ENCODE measurements at regions not wholly inside any gene's neighbourhood (a gene's known extent, or its start where the extent isn't known, plus 50 kb on each side); places are given as distances from the start of the nearest gene placed in this dataset.

DNA sequence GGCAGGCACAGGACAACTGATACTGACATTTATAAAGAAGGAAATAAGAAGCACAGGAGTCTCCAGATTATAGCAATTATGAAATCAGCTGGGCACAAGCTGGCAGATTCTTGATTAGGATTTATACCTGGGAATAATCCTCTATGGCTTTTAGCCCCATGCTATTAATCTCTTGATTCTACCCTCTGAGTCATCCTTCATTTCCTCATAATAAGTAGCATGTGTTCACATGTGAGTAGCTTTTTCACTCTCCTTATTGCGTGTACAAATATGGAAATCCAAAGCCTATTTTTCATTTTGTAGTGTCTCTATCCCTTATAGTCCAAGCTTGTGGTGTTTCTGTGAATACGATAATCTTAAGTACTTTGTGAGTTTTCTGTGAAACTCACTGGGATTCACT lies 185.0 kb upstream of the PRLR start:
- no peak overlapping the region for H2BK5ac ChIP-seq (ENCODE audit: low read depth, low read length, poor library complexity, severe bottlenecking)
- no peak overlapping the region for H3K27ac ChIP-seq (ENCODE audit: insufficient read depth, low read length)
- ATAC-seq (ENCODE audit: low read depth) (no peak), DNase-seq (no peak)
- H2BK15ac ChIP-seq (ENCODE audit: low read depth, low read length), result no peak overlapping the region
- no peak overlapping the region for H3K4ac ChIP-seq (ENCODE audit: low read depth, low read length)
- no peak overlapping the region for H3K14ac ChIP-seq (replicated peaks; ENCODE audit: low read depth, low read length)
- no peak overlapping the region for H3K4me3 ChIP-seq (ENCODE audit: insufficient read depth, low read depth, low read length)
- H3K23ac ChIP-seq (ENCODE audit: low read depth, low read length), result no peak overlapping the region
- no peak overlapping the region for H4K5ac ChIP-seq (ENCODE audit: low read depth, low read length)
- H2AFZ ChIP-seq (replicated peaks; ENCODE audit: low read length, poor library complexity), result no peak overlapping the region
- no peaks in the 10 kb centered on the region for H3K36me3 ChIP-seq (ENCODE audit: control insufficient read depth, insufficient read depth, low read length)
- H3K4me2 ChIP-seq (ENCODE audit: low read depth, low read length), result no peak overlapping the region
- POLR2A ChIA-PET (ENCODE audit: unreplicated experiment), result no interaction called here
- H4K8ac ChIP-seq (ENCODE audit: low read depth in 2 of 2, low read length in 2 of 2), result no peak overlapping the region
- dilution Hi-C loops (cut with HindIII; ENCODE audit: low sequenced_read_pairs, unreplicated experiment) (no loop called here), intact Hi-C loops (cut with micrococcal nuclease) (no loop called here), in situ Hi-C loops (cut with MboI; ENCODE audit: low sequenced_read_pairs) (no loop called here)
- BruUV-seq (replicated peaks), result no TSS peak
- H4K91ac ChIP-seq (ENCODE audit: insufficient read depth, low read depth, low read length), result no peak overlapping the region
- no peak overlapping the region for H2BK120ac ChIP-seq (ENCODE audit: low read depth, low read length)
- no peak overlapping the region for H3K9ac ChIP-seq (ENCODE audit: low read depth, low read length)
- H2AK5ac ChIP-seq (ENCODE audit: low read depth, low read length), result no peak overlapping the region
- no peaks in the 10 kb centered on the region for H3K79me1 ChIP-seq (ENCODE audit: low read depth in 1 of 2, low read length in 2 of 2)
- H3K9me3 ChIP-seq (ENCODE audit: control insufficient read depth, insufficient read depth, low read length), result no peaks in the 10 kb centered on the region
- H2AK9ac ChIP-seq (replicated peaks; ENCODE audit: low read depth, low read length, poor library complexity), result no peak overlapping the region
- H2BK20ac ChIP-seq (ENCODE audit: low read depth, low read length), result no peak overlapping the region
- H3K4me1 ChIP-seq (ENCODE audit: control insufficient read depth, insufficient read depth, low read length), result no peaks in the 10 kb centered on the region
- H3K18ac ChIP-seq (ENCODE audit: low read depth, low read length), result no peak overlapping the region
- no CpG with 5 or more reads among the region's 2 CpGs for WGBS, 2 experiments (ENCODE audit: extremely low coverage in 2 of 2, insufficient read length in 1 of 2)
- no peaks in the 10 kb centered on the region for H3K9me1 ChIP-seq (ENCODE audit: insufficient read depth, low read length)
- CTCF ChIA-PET, result interaction anchor here (0.5 to 0.6 kb wide), 2 partner anchors 433 to 1000 kb away, joined by 3 read pairs; no protein-coding TSS in a partner anchor
- H3K27me3 ChIP-seq (ENCODE audit: control insufficient read depth, insufficient read depth, low read length), result no peaks in the 10 kb centered on the region
- TF ChIP-seq RAD21 (IDR thresholded peaks at IDR 0.05; ENCODE audit: low read length), result no peak
- TF ChIP-seq NFE2L2 (IDR thresholded peaks at IDR 0.05; ENCODE audit: low read depth, low read length), result no peak
- no peak for TF ChIP-seq FOS (IDR thresholded peaks at IDR 0.05; ENCODE audit: low read depth, low read length)
- no peak for TF ChIP-seq CEBPB (IDR thresholded peaks at IDR 0.05; ENCODE audit: low read depth, low read length)
- TF ChIP-seq MAZ (IDR thresholded peaks at IDR 0.05; ENCODE audit: borderline replicate concordance, low read depth, low read length), result no peak
- no peak for TF ChIP-seq RFX5 (IDR thresholded peaks at IDR 0.05; ENCODE audit: low read depth, low read length)
- no peak for TF ChIP-seq MAFK (IDR thresholded peaks at IDR 0.05; ENCODE audit: low read depth, low read length)
- TF ChIP-seq BHLHE40 (IDR thresholded peaks at IDR 0.05; ENCODE audit: low read depth, low read length), result no peak
- TF ChIP-seq, protein P1, sequence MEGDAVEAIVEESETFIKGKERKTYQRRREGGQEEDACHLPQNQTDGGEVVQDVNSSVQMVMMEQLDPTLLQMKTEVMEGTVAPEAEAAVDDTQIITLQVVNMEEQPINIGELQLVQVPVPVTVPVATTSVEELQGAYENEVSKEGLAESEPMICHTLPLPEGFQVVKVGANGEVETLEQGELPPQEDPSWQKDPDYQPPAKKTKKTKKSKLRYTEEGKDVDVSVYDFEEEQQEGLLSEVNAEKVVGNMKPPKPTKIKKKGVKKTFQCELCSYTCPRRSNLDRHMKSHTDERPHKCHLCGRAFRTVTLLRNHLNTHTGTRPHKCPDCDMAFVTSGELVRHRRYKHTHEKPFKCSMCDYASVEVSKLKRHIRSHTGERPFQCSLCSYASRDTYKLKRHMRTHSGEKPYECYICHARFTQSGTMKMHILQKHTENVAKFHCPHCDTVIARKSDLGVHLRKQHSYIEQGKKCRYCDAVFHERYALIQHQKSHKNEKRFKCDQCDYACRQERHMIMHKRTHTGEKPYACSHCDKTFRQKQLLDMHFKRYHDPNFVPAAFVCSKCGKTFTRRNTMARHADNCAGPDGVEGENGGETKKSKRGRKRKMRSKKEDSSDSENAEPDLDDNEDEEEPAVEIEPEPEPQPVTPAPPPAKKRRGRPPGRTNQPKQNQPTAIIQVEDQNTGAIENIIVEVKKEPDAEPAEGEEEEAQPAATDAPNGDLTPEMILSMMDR (conservative IDR thresholded peaks at IDR 0.05; ENCODE audit: low read depth, low read length), result no peak
- TF ChIP-seq, protein P2, sequence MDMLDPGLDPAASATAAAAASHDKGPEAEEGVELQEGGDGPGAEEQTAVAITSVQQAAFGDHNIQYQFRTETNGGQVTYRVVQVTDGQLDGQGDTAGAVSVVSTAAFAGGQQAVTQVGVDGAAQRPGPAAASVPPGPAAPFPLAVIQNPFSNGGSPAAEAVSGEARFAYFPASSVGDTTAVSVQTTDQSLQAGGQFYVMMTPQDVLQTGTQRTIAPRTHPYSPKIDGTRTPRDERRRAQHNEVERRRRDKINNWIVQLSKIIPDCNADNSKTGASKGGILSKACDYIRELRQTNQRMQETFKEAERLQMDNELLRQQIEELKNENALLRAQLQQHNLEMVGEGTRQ (IDR thresholded peaks at IDR 0.05; ENCODE audit: low read depth, low read length), result no peak
- TF ChIP-seq CHD1 (IDR thresholded peaks at IDR 0.05; ENCODE audit: low read depth, low read length), result no peak
- TF ChIP-seq, protein P3, sequence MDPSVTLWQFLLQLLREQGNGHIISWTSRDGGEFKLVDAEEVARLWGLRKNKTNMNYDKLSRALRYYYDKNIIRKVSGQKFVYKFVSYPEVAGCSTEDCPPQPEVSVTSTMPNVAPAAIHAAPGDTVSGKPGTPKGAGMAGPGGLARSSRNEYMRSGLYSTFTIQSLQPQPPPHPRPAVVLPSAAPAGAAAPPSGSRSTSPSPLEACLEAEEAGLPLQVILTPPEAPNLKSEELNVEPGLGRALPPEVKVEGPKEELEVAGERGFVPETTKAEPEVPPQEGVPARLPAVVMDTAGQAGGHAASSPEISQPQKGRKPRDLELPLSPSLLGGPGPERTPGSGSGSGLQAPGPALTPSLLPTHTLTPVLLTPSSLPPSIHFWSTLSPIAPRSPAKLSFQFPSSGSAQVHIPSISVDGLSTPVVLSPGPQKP (IDR thresholded peaks at IDR 0.05; ENCODE audit: borderline replicate concordance, low read depth, low read length), result no peak
- TF ChIP-seq RCOR1 (IDR thresholded peaks at IDR 0.05; ENCODE audit: insufficient replicate concordance, low read length), result no peak
- no peak for TF ChIP-seq POLR2A (IDR thresholded peaks at IDR 0.05; ENCODE audit: low read depth, low read length)
- no peaks in the 10 kb centered on the region for H4K20me1 ChIP-seq (ENCODE audit: insufficient read depth, low read length)
- H3K56ac ChIP-seq (ENCODE audit: extremely low read depth, insufficient read depth, low read length), result no peak overlapping the region

Data from IMR-90 (cell line).